ENCODE measurements at regions not wholly inside any gene's neighbourhood (a gene's known extent, or its start where the extent isn't known, plus 50 kb on each side); places are given as distances from the start of the nearest gene placed in this dataset.
"Not testable (repeated sequence)": the region's sequence is repeated elsewhere in the genome, so short reads cannot be mapped to it uniquely, and the experiment has no call there.

DNA sequence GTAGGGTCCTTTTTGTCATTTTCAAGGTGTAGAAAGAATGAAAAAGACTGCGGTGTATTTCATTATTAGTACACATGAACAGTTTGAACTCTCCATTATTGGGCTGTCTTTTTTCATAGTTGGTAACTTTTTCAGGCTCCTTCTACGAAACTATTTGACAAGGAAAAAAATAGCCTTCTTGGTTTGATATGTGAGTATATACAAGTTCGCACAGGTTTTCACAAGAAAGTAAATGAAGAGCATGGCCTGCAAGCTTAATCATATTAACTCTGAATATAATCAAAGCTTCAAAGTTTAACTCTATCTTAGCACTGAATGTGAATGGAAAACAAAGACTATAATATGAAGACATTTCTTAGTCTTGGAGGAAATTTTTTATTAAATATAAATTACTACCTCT, 290.0 kb upstream of the ADGRL2 start:
- Histone ChIP-seq H3K9me3 (no peaks in the 10 kb centered on the region), H3K4me1 (peaks cover 0 to 21% (median 6%) of the 10 kb centered on the region in 6 donors), H3K27me3 (replicated peaks in 1 of 7) (no peaks in the 10 kb centered on the region), H3K36me3 (no peaks in the 10 kb centered on the region), H3K4me3 (no peak overlapping the region), H3K27ac (no peak overlapping the region)
- intact Hi-C loops (cut with DNase I; ENCODE audit: low total_unique reads) = no loop called here
- no peak for DNase-seq
- 89 to 97% (median 92%) methylated on average over 3 of the region's 3 CpGs for WGBS, 5 donors
- TF ChIP-seq POLR2A (IDR thresholded peaks at IDR 0.05) (no peak), POLR2AphosphoS5 (IDR thresholded peaks at IDR 0.05) (no peak), CTCF (IDR thresholded peaks at IDR 0.05 in 8 of 11, conservative IDR thresholded peaks at IDR 0.05 in 3 of 11) (no peak)

DNA sequence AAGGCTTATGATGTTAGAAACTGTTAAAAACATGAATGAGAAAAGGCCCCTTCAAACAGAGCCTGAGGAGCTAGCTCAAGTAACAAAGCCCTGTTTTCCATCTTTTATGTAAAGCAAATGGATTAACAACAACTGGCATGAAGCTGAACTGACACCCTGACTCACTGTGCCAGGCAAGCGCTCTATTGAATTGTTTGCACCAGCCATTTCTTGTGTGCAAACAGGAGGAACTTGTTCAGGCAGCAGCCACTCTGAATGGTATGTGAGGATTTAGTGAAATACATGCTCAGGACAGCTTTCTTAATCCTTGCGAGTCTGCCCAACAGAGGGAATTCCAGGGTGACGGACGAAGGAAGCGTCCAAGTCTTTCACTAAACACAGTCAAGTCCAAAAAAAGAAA, 291.1 kb upstream of the ADGRL2 start:
- DNase-seq = no peak

DNA sequence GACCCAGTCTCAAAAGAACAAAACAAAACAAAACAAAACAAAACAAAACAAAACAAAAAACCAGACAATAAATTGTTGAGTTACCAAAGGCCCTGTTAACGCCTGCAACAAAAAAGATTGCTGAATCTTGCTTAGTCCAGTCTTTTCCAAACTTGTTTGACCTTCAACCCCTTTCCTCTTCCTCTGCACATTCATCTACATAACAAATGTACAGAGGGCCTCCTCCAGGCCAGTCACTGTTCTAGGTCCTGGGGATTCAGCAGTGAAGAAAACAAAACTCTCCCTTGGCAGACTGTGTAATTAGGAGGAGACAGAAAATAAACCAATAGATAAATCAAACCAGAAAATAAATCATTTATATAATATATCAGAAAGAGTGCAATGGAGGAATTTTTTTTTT, 294.0 kb upstream of the ADGRL2 start:
- TF ChIP-seq CTCF (IDR thresholded peaks at IDR 0.05 in 8 of 11, conservative IDR thresholded peaks at IDR 0.05 in 3 of 11) (no peak), POLR2A (IDR thresholded peaks at IDR 0.05) (no peak)
- Histone ChIP-seq H3K27me3 (replicated peaks in 1 of 7) (no peaks in the 10 kb centered on the region), H3K36me3 (no peaks in the 10 kb centered on the region), H3K9me3 (no peaks in the 10 kb centered on the region), H3K27ac (no peak overlapping the region), H3K4me1 (peaks cover 0 to 22% (median 7%) of the 10 kb centered on the region in 6 donors), H3K4me3 (no peak overlapping the region)
- WGBS, 5 donors = 57 to 79% (median 66%) methylated on average over 1 of the region's 1 CpG
- intact Hi-C loops (cut with DNase I; ENCODE audit: low total_unique reads) = no loop called here
- DNase-seq = no peak

More for the DNA sequence above, 291.1 kb upstream of the ADGRL2 start:
- H3K4me1 ChIP-seq = peaks cover 0 to 22% (median 7%) of the 10 kb centered on the region in 6 donors
- intact Hi-C loops (cut with DNase I; ENCODE audit: low total_unique reads) = no loop called here
- no peaks in the 10 kb centered on the region for H3K36me3 ChIP-seq
- H3K9me3 ChIP-seq = no peaks in the 10 kb centered on the region
- no peak overlapping the region for H3K4me3 ChIP-seq
- H3K27me3 ChIP-seq (replicated peaks in 1 of 7) = no peaks in the 10 kb centered on the region
- no peak overlapping the region for H3K27ac ChIP-seq
- WGBS, 5 donors = 81 to 96% (median 83%) methylated on average over 5 of the region's 5 CpGs
- TF ChIP-seq CTCF (IDR thresholded peaks at IDR 0.05 in 8 of 11, conservative IDR thresholded peaks at IDR 0.05 in 3 of 11) = no peak
- TF ChIP-seq POLR2AphosphoS5 (IDR thresholded peaks at IDR 0.05) = no peak
- no peak for TF ChIP-seq POLR2A (IDR thresholded peaks at IDR 0.05)

DNA sequence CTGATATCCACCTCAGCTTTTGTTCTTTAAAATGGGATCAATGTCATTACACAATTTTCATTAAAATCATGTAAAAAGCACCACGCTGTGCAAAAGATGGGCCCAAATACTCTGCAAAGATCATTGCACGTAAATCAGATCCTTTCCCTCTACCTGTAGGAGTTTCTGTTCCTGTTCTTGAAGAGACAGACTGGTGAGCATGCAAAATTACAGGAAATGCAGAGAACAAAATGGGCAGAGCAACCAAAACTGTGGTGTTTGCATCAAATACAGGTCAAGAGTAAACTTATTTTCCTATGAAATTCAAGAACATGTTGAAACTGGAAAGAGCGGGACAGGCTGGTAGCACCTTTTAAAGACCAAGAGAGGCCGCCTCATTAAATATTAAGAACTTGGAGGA, 294.9 kb upstream of the ADGRL2 start:
- peaks cover 0 to 22% (median 7%) of the 10 kb centered on the region in 6 donors for H3K4me1 ChIP-seq
- no peaks in the 10 kb centered on the region for H3K9me3 ChIP-seq
- no peak for TF ChIP-seq POLR2A (IDR thresholded peaks at IDR 0.05)
- TF ChIP-seq POLR2AphosphoS5 (IDR thresholded peaks at IDR 0.05) = no peak
- no peak for TF ChIP-seq CTCF (IDR thresholded peaks at IDR 0.05 in 8 of 11, conservative IDR thresholded peaks at IDR 0.05 in 3 of 11)
- intact Hi-C loops (cut with DNase I; ENCODE audit: low total_unique reads) = no loop called here
- no peak for DNase-seq
- H3K27ac ChIP-seq = peak overlapping the region in 1 of 8 donors; percentile 45
- H3K27me3 ChIP-seq (replicated peaks in 1 of 7) = no peaks in the 10 kb centered on the region
- no peak overlapping the region for H3K4me3 ChIP-seq
- WGBS, 5 donors = 67 to 80% (median 78%) methylated on average over 4 of the region's 4 CpGs
- no peaks in the 10 kb centered on the region for H3K36me3 ChIP-seq

DNA sequence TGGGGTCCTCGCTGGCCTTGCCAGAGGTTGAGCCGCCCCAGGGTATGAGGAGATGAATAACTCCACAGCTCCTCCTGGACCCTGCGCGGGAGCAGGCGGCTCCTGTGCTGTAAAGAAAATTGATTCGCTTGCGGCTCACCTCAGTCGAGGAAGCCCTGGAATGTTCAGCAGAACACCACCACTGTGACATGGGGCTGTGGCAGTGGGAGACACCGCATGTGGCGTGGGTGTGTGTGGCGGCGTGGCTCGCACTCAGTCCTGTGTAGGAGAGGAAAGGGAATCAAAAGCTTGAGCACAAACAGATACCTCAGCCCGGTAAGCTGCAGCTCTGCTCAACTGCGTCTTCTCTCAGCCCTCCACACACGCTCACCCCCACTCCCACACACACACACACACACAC, 295.9 kb upstream of the ADGRL2 start:
- WGBS, 5 donors = 92 to 100% (median 97%) methylated on average over 13 to 16 of the region's 16 CpGs
- H3K27me3 ChIP-seq (replicated peaks in 1 of 7); intact Hi-C loops (cut with DNase I; ENCODE audit: low total_unique reads); H3K27ac ChIP-seq; DNase-seq; H3K36me3 ChIP-seq; H3K4me3 ChIP-seq; H3K9me3 ChIP-seq: not testable (repeated sequence)
- H3K4me1 ChIP-seq = peaks cover 0 to 22% (median 7%) of the 10 kb centered on the region in 6 donors

- WGBS, 5 donors = 92 to 96% (median 95%) methylated on average over 9 to 18 of the region's 18 CpGs
- H3K4me3 ChIP-seq; H3K9me3 ChIP-seq; intact Hi-C loops (cut with DNase I; ENCODE audit: low total_unique reads); DNase-seq; H3K27ac ChIP-seq; H3K27me3 ChIP-seq (replicated peaks in 1 of 7); H3K36me3 ChIP-seq: not testable (repeated sequence)
- peaks cover 0 to 16% (median 7%) of the 10 kb centered on the region in 6 donors for H3K4me1 ChIP-seq
Measured at GRCh38 chr1:81502705-81503104, 298.0 kb upstream of the ADGRL2 start.

- H3K36me3 ChIP-seq; H3K9me3 ChIP-seq; DNase-seq; H3K27me3 ChIP-seq (replicated peaks in 1 of 7); H3K4me3 ChIP-seq; H3K4me1 ChIP-seq; H3K27ac ChIP-seq; intact Hi-C loops (cut with DNase I; ENCODE audit: low total_unique reads): not testable (repeated sequence)
- WGBS, 5 donors = 95 to 98% (median 97%) methylated on average over 12 to 15 of the region's 15 CpGs
Measured at GRCh38 chr1:81501485-81501884, 299.2 kb upstream of the ADGRL2 start.
